HEK293T (cell line): ENCODE measurements at regions not wholly inside any gene's neighbourhood (a gene's known extent, or its start where the extent isn't known, plus 50 kb on each side); places are given as distances from the start of the nearest gene placed in this dataset.

ENCODE experiments used
- BHLHE40 ChIP-seq: fragments of 450-650 bp; IDR thresholded peaks from 2 replicates; pipeline ENCODE4 v1.6.1; 2016; ENCODE audit warnings: mild to moderate bottlenecking, moderate library complexity, borderline replicate concordance
- FOXM1 ChIP-seq: fragments of 450-650 bp; IDR thresholded peaks from 2 replicates; pipeline ENCODE4 v1.6.1; 2017; ENCODE audit warnings: mild to moderate bottlenecking, borderline replicate concordance
- HDGF ChIP-seq: fragments of 450-650 bp; IDR thresholded peaks from 2 replicates; pipeline ENCODE4 v1.6.1; 2017; ENCODE audit warnings: antibody characterized with exemption, borderline replicate concordance
- SP1 ChIP-seq: fragments of 450-650 bp; IDR thresholded peaks from 2 replicates; pipeline ENCODE4 v1.6.1; 2017

DNA sequence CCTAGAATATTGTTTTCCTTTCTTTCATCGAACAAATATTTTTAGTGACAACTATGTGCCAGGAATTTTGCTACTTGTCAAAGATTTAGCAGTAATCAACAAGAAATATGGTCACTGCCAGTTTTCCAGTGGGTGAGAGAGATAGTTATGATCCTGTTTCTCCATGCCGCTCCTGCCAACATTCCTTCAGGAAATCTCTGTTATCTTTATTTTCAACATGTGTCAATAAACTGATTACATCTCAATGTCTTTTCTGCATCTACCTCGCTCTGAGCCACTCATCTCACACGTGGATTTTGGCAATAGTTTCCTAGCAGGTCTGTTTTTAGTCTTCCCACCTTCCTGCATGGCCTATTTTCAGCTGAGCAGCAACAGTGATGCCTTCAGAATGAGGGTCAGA lies 650.0 kb upstream of the STXBP6 start:
- TF ChIP-seq SP1 (no peak), HDGF (no peak), BHLHE40 (no peak), FOXM1 (no peak)
